ENCODE measurements at regions not wholly inside any gene's neighbourhood (a gene's known extent, or its start where the extent isn't known, plus 50 kb on each side); places are given as distances from the start of the nearest gene placed in this dataset.

GRCh38 chr14:96727491-96727890, 69.7 kb upstream of the VRK1 start:
- no peak for DNase-seq (ENCODE audit: low spot score)
- ChIA-PET CTCF (interaction anchor here (0.6 kb wide), 1 partner anchor 14 kb away, joined by 3 read pairs; no protein-coding TSS in a partner anchor), POLR2A (ENCODE audit: low non-redundant PET) (no interaction called here)
- no peak overlapping the region for H3K27ac ChIP-seq
- TF ChIP-seq, protein P1, sequence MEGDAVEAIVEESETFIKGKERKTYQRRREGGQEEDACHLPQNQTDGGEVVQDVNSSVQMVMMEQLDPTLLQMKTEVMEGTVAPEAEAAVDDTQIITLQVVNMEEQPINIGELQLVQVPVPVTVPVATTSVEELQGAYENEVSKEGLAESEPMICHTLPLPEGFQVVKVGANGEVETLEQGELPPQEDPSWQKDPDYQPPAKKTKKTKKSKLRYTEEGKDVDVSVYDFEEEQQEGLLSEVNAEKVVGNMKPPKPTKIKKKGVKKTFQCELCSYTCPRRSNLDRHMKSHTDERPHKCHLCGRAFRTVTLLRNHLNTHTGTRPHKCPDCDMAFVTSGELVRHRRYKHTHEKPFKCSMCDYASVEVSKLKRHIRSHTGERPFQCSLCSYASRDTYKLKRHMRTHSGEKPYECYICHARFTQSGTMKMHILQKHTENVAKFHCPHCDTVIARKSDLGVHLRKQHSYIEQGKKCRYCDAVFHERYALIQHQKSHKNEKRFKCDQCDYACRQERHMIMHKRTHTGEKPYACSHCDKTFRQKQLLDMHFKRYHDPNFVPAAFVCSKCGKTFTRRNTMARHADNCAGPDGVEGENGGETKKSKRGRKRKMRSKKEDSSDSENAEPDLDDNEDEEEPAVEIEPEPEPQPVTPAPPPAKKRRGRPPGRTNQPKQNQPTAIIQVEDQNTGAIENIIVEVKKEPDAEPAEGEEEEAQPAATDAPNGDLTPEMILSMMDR (conservative IDR thresholded peaks at IDR 0.05; ENCODE audit: low read depth), result no peak

DNA sequence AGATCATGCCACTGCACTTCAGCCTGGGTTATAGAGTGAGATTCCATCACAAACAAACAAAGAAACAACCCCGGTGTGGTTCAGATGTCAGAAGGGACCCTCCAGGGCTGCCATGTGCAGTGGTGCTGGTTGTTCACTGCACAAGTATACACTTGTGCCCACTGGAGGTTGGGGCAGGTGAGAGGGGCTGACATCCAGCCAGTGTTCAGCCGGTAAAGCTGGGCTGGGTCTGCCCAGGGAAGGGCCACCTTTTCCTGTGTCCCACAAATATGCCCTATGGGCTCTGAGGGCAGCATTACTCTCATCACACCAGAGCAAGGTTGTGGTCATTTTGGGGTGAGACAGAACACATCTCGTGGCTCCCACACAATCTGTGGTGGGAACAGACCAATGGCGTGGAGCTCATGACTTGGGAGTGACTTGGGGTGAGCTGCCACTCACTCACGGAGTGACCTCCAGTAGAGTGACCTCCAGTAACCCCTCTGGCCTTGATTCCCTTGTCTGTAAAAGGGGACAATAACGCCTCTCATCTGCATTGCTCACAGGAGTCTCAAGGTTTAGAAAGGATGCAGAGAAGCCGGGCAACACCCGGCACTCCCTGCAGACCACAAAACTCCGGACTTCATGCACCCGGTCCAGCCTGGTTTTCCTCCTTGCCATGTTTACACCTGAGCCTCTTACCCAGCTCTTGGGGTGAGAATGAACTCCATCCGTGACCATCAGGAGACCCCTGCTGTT, 69.0 kb upstream of the VRK1 start:
- TF ChIP-seq, protein P1 (conservative IDR thresholded peaks at IDR 0.05; ENCODE audit: low read depth), result no peak
- no peak overlapping the region for H3K27ac ChIP-seq
- POLR2A ChIA-PET (ENCODE audit: low non-redundant PET), result no interaction called here
- CTCF ChIA-PET, result no interaction called here
- no peak for DNase-seq (ENCODE audit: low spot score)

DNA sequence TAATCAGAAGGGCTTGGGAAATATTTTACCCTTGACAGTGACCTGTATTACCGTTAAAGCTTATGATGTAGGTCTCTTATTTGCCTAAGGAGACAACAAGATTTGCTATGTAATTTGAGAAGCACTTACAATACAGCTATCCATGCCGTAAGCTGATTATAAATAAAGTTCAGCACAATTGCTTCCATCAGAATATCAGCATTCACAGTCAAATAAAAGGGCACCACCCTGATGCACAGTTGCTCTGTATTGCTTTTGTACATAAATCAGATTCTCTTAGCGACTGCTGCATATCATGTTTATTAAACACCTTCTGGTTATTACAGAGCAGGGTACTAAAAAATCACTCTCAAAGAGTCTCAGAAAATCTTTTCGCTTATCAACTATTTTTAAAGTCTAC, 67.3 kb upstream of the VRK1 start:
- TF ChIP-seq, protein P1 (conservative IDR thresholded peaks at IDR 0.05; ENCODE audit: low read depth), result no peak
- CTCF ChIA-PET, result interaction anchor here (0.8 to 1.6 kb wide), 2 partner anchors 11 to 19 kb away, joined by 5 to 6 read pairs; no protein-coding TSS in a partner anchor
- POLR2A ChIA-PET (ENCODE audit: low non-redundant PET), result no interaction called here
- DNase-seq (ENCODE audit: low spot score), result no peak
- H3K27ac ChIP-seq, result no peak overlapping the region

GRCh38 chr14:96730386-96730785, 66.8 kb upstream of the VRK1 start:
- CTCF ChIA-PET, result interaction anchor here (1.6 kb wide), 1 partner anchor 10 kb away, joined by 6 read pairs; no protein-coding TSS in a partner anchor
- TF ChIP-seq, protein P1 (conservative IDR thresholded peaks at IDR 0.05; ENCODE audit: low read depth), result no peak
- no peak for DNase-seq (ENCODE audit: low spot score)
- H3K27ac ChIP-seq, result no peak overlapping the region
- POLR2A ChIA-PET (ENCODE audit: low non-redundant PET), result no interaction called here

GRCh38 chr14:96734076-96734622, 63.0 kb upstream of the VRK1 start:
- H3K27ac ChIP-seq, result no peak overlapping the region
- TF ChIP-seq, protein P1 (conservative IDR thresholded peaks at IDR 0.05; ENCODE audit: low read depth), result no peak
- DNase-seq (ENCODE audit: low spot score), result no peak
- POLR2A ChIA-PET (ENCODE audit: low non-redundant PET), result no interaction called here
- CTCF ChIA-PET, result no interaction called here

- H3K27ac ChIP-seq, result no peak overlapping the region
- DNase-seq (ENCODE audit: low spot score), result no peak
- TF ChIP-seq, protein P1 (conservative IDR thresholded peaks at IDR 0.05; ENCODE audit: low read depth), result no peak
- ChIA-PET POLR2A (ENCODE audit: low non-redundant PET) (no interaction called here), CTCF (no interaction called here)
These were observed 61.7 kb upstream of the VRK1 start for GRCh38 chr14:96735526-96735925.

Measured in RWPE1 (cell line).